OCI-LY3 (cell line): ENCODE measurements at regions not wholly inside any gene's neighbourhood (a gene's known extent, or its start where the extent isn't known, plus 50 kb on each side); places are given as distances from the start of the nearest gene placed in this dataset.

ENCODE experiments used
- H2AFZ ChIP-seq: fragments of 200-600, 300-600 bp; shearing (Covaris generic); 2 replicates; pipeline ENCODE4 v1.6.0; 2014; ENCODE audit warnings: antibody characterized with exemption, low read depth, low read length
- H3K27ac ChIP-seq: fragments of 200-600, 300-600 bp; sonication (generic); 2 replicates; pipeline ENCODE4 v1.5.1; 2014; ENCODE audit warnings: mild to moderate bottlenecking, low read length, moderate library complexity, mixed read lengths
- H3K27me3 ChIP-seq: fragments of 200-600, 300-600 bp; sonication (generic); 2 replicates; pipeline ENCODE4 v1.6.1; 2014; ENCODE audit warnings: low read depth, low read length, mixed read lengths
- H3K36me3 ChIP-seq: fragments of 200-600, 300-600 bp; sonication (generic); replicated peaks from 2 replicates; pipeline ENCODE3; 2014; ENCODE audit warnings: low read depth, low read length, mixed read lengths
- H3K4me1 ChIP-seq: fragments of 300-600, 200-600 bp; sonication (generic); 2 replicates; pipeline ENCODE4 v1.6.1; 2014; ENCODE audit warnings: low read length, mixed read lengths
- H3K4me2 ChIP-seq: fragments of 200-600, 300-600 bp; sonication (generic); 2 replicates; pipeline ENCODE4 v1.6.1; 2014; ENCODE audit warnings: low read length, mixed read lengths
- H3K4me3 ChIP-seq: fragments of 300-600, 200-600 bp; sonication (generic); 2 replicates; pipeline ENCODE4 v1.5.1; 2014; ENCODE audit warnings: antibody characterized with exemption, mild to moderate bottlenecking, low read length, moderate library complexity
- H3K79me2 ChIP-seq: fragments of 300-600, 200-600 bp; shearing (Covaris generic); 2 replicates; pipeline ENCODE4 v1.6.1; 2014; ENCODE audit warnings: mild to moderate bottlenecking, low read length, mixed read lengths
- H3K9ac ChIP-seq: fragments of 300-600, 200-600 bp; shearing (Covaris generic); 2 replicates; pipeline ENCODE4 v1.6.0; 2014; ENCODE audit warnings: mild to moderate bottlenecking, low read length, moderate library complexity
- H3K9me3 ChIP-seq: fragments of 200-600, 300-600 bp; shearing (Covaris generic); 2 replicates; pipeline ENCODE4 v1.6.1; 2014; ENCODE audit warnings: low read length, mixed read lengths; ENCODE audit not compliant: insufficient read depth
- H4K20me1 ChIP-seq: fragments of 200-600, 300-600 bp; sonication (generic); 2 replicates; pipeline ENCODE4 v1.6.1; 2016; ENCODE audit warnings: low read length, mixed read lengths; ENCODE audit not compliant: insufficient read depth
- EZH2phosphoT487 ChIP-seq: fragments of 200-600 bp; shearing (Covaris generic); IDR thresholded peaks from 2 replicates; pipeline ENCODE4 v1.6.1; 2018; ENCODE audit warnings: antibody characterized with exemption, mixed run types, low read depth
- TF ChIP-seq, protein P1 (sequence below): fragments of 200-600, 300-600 bp; sonication (generic); IDR thresholded peaks from 2 replicates; pipeline ENCODE4 v1.5.1; 2014; ENCODE audit warnings: antibody characterized with exemption, low read length, low read depth

- H3K79me2 ChIP-seq, result no peaks in the 10 kb centered on the region
- no peak overlapping the region for H3K4me2 ChIP-seq
- no peak overlapping the region for H2AFZ ChIP-seq
- H3K4me1 ChIP-seq, result peaks cover 36% of the 10 kb centered on the region
- H3K27me3 ChIP-seq, result no peaks in the 10 kb centered on the region
- TF ChIP-seq EZH2phosphoT487, result no peak
- TF ChIP-seq, protein P1, sequence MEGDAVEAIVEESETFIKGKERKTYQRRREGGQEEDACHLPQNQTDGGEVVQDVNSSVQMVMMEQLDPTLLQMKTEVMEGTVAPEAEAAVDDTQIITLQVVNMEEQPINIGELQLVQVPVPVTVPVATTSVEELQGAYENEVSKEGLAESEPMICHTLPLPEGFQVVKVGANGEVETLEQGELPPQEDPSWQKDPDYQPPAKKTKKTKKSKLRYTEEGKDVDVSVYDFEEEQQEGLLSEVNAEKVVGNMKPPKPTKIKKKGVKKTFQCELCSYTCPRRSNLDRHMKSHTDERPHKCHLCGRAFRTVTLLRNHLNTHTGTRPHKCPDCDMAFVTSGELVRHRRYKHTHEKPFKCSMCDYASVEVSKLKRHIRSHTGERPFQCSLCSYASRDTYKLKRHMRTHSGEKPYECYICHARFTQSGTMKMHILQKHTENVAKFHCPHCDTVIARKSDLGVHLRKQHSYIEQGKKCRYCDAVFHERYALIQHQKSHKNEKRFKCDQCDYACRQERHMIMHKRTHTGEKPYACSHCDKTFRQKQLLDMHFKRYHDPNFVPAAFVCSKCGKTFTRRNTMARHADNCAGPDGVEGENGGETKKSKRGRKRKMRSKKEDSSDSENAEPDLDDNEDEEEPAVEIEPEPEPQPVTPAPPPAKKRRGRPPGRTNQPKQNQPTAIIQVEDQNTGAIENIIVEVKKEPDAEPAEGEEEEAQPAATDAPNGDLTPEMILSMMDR, result no peak
- no peak overlapping the region for H3K9ac ChIP-seq
- no peaks in the 10 kb centered on the region for H4K20me1 ChIP-seq
- no peaks in the 10 kb centered on the region for H3K9me3 ChIP-seq
- peaks cover 5% of the 10 kb centered on the region for H3K36me3 ChIP-seq
- H3K27ac ChIP-seq, result no peak overlapping the region
- no peak overlapping the region for H3K4me3 ChIP-seq
Observed at GRCh38 chr18:55073834-55074233, 114.6 kb upstream of the CCDC68 start.

DNA sequence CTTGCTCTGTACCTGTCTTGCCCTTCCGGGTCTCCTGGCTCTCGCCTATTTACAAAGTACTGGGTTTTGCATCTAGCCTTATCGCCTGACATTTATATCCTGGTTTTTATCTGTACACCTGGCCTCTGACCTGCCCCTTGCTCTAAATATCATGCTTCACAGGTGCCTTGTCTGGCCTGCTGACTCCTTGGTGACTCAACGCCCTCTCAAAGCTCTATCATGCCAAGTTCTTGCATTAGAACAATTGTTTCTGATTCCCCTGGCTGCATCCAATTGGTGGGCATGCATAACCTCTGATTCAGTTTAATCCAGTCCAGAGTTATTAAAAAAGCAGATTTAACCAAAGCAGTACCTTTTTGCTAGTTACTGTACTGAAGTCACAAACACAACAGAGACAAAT lies 113.9 kb upstream of the CCDC68 start:
- Histone ChIP-seq H3K4me2 (no peak overlapping the region), H2AFZ (no peak overlapping the region), H3K27ac (no peak overlapping the region), H4K20me1 (no peaks in the 10 kb centered on the region), H3K79me2 (no peaks in the 10 kb centered on the region), H3K9ac (no peak overlapping the region), H3K9me3 (no peaks in the 10 kb centered on the region), H3K4me3 (no peak overlapping the region), H3K36me3 (peaks cover 5% of the 10 kb centered on the region), H3K4me1 (peaks cover 43% of the 10 kb centered on the region), H3K27me3 (no peaks in the 10 kb centered on the region)
- TF ChIP-seq, protein P1, result no peak
- no peak for TF ChIP-seq EZH2phosphoT487

DNA sequence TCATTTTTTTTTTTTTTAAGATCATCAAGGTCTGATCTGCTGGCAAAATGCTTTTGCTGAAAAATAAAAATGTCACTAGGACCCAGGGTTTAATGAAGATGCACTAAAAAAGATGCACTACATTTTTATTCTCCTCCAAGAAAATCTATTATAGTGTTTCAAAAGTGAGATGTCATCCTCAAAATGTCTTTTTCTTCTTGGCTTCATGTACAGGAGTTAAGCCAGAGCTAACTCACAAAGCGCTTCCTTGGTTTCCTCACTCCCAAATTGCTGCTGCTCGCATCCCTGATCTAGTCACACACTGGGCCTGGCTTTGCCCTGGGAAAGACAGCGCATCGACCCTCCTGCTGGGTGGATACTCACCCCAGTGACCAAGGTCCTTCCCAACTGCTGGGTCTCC lies 113.4 kb upstream of the CCDC68 start:
- Histone ChIP-seq H3K9ac (no peak overlapping the region), H4K20me1 (no peaks in the 10 kb centered on the region), H3K4me3 (no peak overlapping the region), H3K27me3 (no peaks in the 10 kb centered on the region), H3K79me2 (no peaks in the 10 kb centered on the region), H3K36me3 (peaks cover 5% of the 10 kb centered on the region), H2AFZ (no peak overlapping the region), H3K4me2 (no peak overlapping the region), H3K9me3 (no peaks in the 10 kb centered on the region), H3K4me1 (peaks cover 48% of the 10 kb centered on the region), H3K27ac (no peak overlapping the region)
- TF ChIP-seq, protein P1, result no peak
- no peak for TF ChIP-seq EZH2phosphoT487

DNA sequence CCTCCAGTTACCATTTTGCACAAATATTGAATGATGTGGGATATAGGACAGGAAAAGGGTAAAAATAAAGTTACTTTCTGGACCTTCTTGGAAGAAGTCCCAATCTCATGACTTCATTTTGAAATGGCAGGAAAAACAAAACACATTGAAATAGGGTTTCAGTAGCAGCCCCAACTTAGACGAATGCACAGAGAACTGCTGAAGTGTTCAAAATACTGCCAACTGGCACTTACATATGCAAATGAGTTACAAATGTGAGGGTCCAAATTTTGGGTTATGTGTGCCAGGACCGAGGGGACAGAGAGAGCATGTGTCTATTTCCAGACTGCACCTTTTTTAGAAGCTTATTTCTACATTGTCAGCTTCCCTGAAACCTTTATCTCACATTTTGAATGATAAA lies 112.9 kb upstream of the CCDC68 start:
- Histone ChIP-seq H3K27ac (no peak overlapping the region), H3K9ac (no peak overlapping the region), H3K27me3 (no peaks in the 10 kb centered on the region), H3K79me2 (no peaks in the 10 kb centered on the region), H3K4me3 (no peak overlapping the region), H2AFZ (no peak overlapping the region), H4K20me1 (no peaks in the 10 kb centered on the region), H3K4me1 (peaks cover 53% of the 10 kb centered on the region), H3K4me2 (no peak overlapping the region), H3K9me3 (no peaks in the 10 kb centered on the region), H3K36me3 (peaks cover 5% of the 10 kb centered on the region)
- TF ChIP-seq, protein P1, result no peak
- no peak for TF ChIP-seq EZH2phosphoT487
